H1 (cell line): ENCODE measurements at regions not wholly inside any gene's neighbourhood (a gene's known extent, or its start where the extent isn't known, plus 50 kb on each side); places are given as distances from the start of the nearest gene placed in this dataset.

ENCODE experiments used
- CTCF ChIA-PET: fragments of 300-600 bp; sonication (Branson Sonifier 250); formaldehyde crosslinking; loops from one replicate; lab custom pipeline; 2021; ENCODE audit not compliant: partially characterized antibody; lab: Charles Lee
- POLR2A ChIA-PET: fragments of 300-600 bp; sonication (Branson Sonifier 250); formaldehyde crosslinking; loops from one replicate; lab custom pipeline; 2021; ENCODE audit warnings: inconsistent platforms; ENCODE audit not compliant: partially characterized antibody; lab: Charles Lee
- DNase-seq, 2 experiments: peaks; one replicate each; pipeline versions ENCODE4 v3.0.0 to v3.0.0-alpha.2; 2010 to 2022; ENCODE audit warnings: low spot score in 2 of 2, low read depth in 1 of 2, mixed read lengths in 1 of 2
- FAIRE-seq: peaks from 2 replicates; lab custom pipeline; 2011; peaks lifted over from hg19 to GRCh38; lab: Jason Lieb, UNC
- H2AFZ ChIP-seq: 2 replicates; pipeline ENCODE4 v1.8.1; 2012; ENCODE audit warnings: low read length, inconsistent platforms
- H2AK5ac ChIP-seq: 2 replicates; pipeline ENCODE4 v1.6.1; 2013; ENCODE audit warnings: low read depth, low read length
- H2BK120ac ChIP-seq: replicated peaks from 2 replicates; pipeline ENCODE3; 2013; ENCODE audit warnings: low read depth, low read length, inconsistent platforms
- H2BK12ac ChIP-seq: 2 replicates; pipeline ENCODE4 v1.6.1; 2013; ENCODE audit warnings: low read depth, low read length
- H2BK15ac ChIP-seq: 2 replicates; pipeline ENCODE4 v1.6.1; 2013; ENCODE audit warnings: low read length
- H2BK20ac ChIP-seq: 2 replicates; pipeline ENCODE4 v1.6.1; 2013; ENCODE audit warnings: low read length
- H2BK5ac ChIP-seq: 2 replicates; pipeline ENCODE4 v1.6.1; 2013; ENCODE audit warnings: low read depth, low read length
- H3K14ac ChIP-seq: 2 replicates; pipeline ENCODE4 v1.6.1; 2013; ENCODE audit warnings: inconsistent platforms; ENCODE audit not compliant: insufficient read length
- H3K18ac ChIP-seq: 2 replicates; pipeline ENCODE4 v1.6.1; 2013; ENCODE audit warnings: low read length; ENCODE audit errors: extremely low read depth
- H3K23ac ChIP-seq: 2 replicates; pipeline ENCODE4 v1.6.1; 2013; ENCODE audit warnings: inconsistent platforms; ENCODE audit not compliant: insufficient read length
- H3K23me2 ChIP-seq: 2 replicates; pipeline ENCODE4 v1.6.1; 2013; ENCODE audit warnings: low read depth, low read length
- H3K27ac ChIP-seq: 2 replicates; pipeline ENCODE4 v1.6.1; 2011; ENCODE audit warnings: low read depth, low read length, inconsistent platforms
- H3K27me3 ChIP-seq, 4 experiments: replicated peaks in 1 of 4; 1 replicate in 1 of 4; 2 replicates in 3 of 4; pipeline versions ENCODE4 v1.6.1 to v1.8.1; 2011 to 2013; ENCODE audit warnings: low read length in 3 of 4, mild to moderate bottlenecking in 3 of 4, inconsistent platforms in 2 of 4, mixed read lengths in 2 of 4, moderate library complexity in 1 of 4; ENCODE audit not compliant: control insufficient read depth in 3 of 4, insufficient read depth in 3 of 4; ENCODE audit errors: extremely low read depth in 1 of 4
- H3K36me3 ChIP-seq, 4 experiments: 2 replicates each; pipeline versions ENCODE4 v1.6.1 to v1.8.1; 2011 to 2013; ENCODE audit warnings: mild to moderate bottlenecking in 4 of 4, low read length in 3 of 4, moderate library complexity in 2 of 4, control low read depth in 1 of 4, inconsistent platforms in 1 of 4; ENCODE audit not compliant: insufficient read depth in 4 of 4, control insufficient read depth in 2 of 4
- H3K4ac ChIP-seq: replicated peaks from 2 replicates; pipeline ENCODE3; 2013; ENCODE audit warnings: low read length, low read depth, mixed read lengths, inconsistent platforms; ENCODE audit not compliant: insufficient read length
- H3K4me1 ChIP-seq, 4 experiments: replicated peaks in 1 of 4; 1 replicate in 1 of 4; 2 replicates in 3 of 4; pipeline versions ENCODE4 v1.6.1 to v1.8.1; 2011 to 2013; ENCODE audit warnings: low read length in 3 of 4, inconsistent platforms in 2 of 4, mixed read lengths in 1 of 4; ENCODE audit not compliant: insufficient read depth in 4 of 4, control insufficient read depth in 3 of 4
- H3K4me2 ChIP-seq, 2 experiments: 2 replicates each; pipeline versions ENCODE4 v1.6.1 to v1.8.1; 2011 to 2013; ENCODE audit warnings: low read depth in 2 of 2, low read length in 2 of 2, control low read depth in 1 of 2, inconsistent platforms in 1 of 2, mild to moderate bottlenecking in 1 of 2; ENCODE audit not compliant: insufficient read depth in 1 of 2
- H3K4me3 ChIP-seq, 4 experiments: fragments of 200-600, 300-600 bp in 1 of 4; sonication (generic), shearing (Covaris generic), sonication (Bioruptor Twin) in 1 of 4; 2 replicates each; pipeline versions ENCODE4 v1.5.1 to v1.8.1; 2011 to 2016; ENCODE audit warnings: low read length in 4 of 4, low read depth in 3 of 4, control low read depth in 2 of 4, inconsistent platforms in 2 of 4, mild to moderate bottlenecking in 2 of 4, mixed read lengths in 1 of 4, moderate library complexity in 1 of 4; ENCODE audit not compliant: insufficient read depth in 2 of 4; ENCODE audit errors: extremely low read depth in 1 of 4
- H3K56ac ChIP-seq: replicated peaks from 2 replicates; pipeline ENCODE3; 2013; ENCODE audit warnings: low read depth, mild to moderate bottlenecking, mixed read lengths, low read length, inconsistent platforms; ENCODE audit not compliant: insufficient read length
- H3K79me1 ChIP-seq: 2 replicates; pipeline ENCODE4 v1.6.1; 2013; ENCODE audit warnings: low read depth, low read length, control low read depth
- H3K79me2 ChIP-seq, 2 experiments: 2 replicates each; pipeline versions ENCODE4 v1.6.1 to v1.8.1; 2012 to 2013; ENCODE audit warnings: low read length in 2 of 2, mild to moderate bottlenecking in 2 of 2, inconsistent platforms in 1 of 2; ENCODE audit not compliant: insufficient read depth in 2 of 2, control insufficient read depth in 1 of 2
- H3K9ac ChIP-seq, 4 experiments: replicated peaks in 1 of 4; 1 replicate in 1 of 4; 2 replicates in 3 of 4; pipeline versions ENCODE4 v1.6.1 to v1.8.1; 2011 to 2013; ENCODE audit warnings: low read depth in 3 of 4, low read length in 3 of 4, control low read depth in 2 of 4, mild to moderate bottlenecking in 2 of 4, moderate library complexity in 2 of 4, inconsistent platforms in 1 of 4; ENCODE audit errors: extremely low read depth in 1 of 4
- H3K9me3 ChIP-seq, 2 experiments: 2 replicates each; pipeline versions ENCODE4 v1.6.1 to v1.8.1; 2012 to 2013; ENCODE audit warnings: mild to moderate bottlenecking in 2 of 2, moderate library complexity in 2 of 2, control low read depth in 1 of 2, inconsistent platforms in 1 of 2, low read depth in 1 of 2, low read length in 1 of 2, mixed read lengths in 1 of 2; ENCODE audit not compliant: insufficient read depth in 2 of 2
- H4K20me1 ChIP-seq, 2 experiments: replicated peaks in 1 of 2; 2 replicates each; pipeline versions ENCODE3 to v1.8.1; 2011 to 2013; ENCODE audit warnings: inconsistent platforms in 2 of 2, low read length in 2 of 2, mild to moderate bottlenecking in 1 of 2; ENCODE audit not compliant: insufficient read depth in 2 of 2, control insufficient read depth in 1 of 2
- H4K5ac ChIP-seq: 2 replicates; pipeline ENCODE4 v1.6.1; 2013; ENCODE audit warnings: low read length, low read depth, mixed read lengths, inconsistent platforms; ENCODE audit not compliant: insufficient read length
- H4K8ac ChIP-seq: 2 replicates; pipeline ENCODE4 v1.8.0; 2013; ENCODE audit warnings: mild to moderate bottlenecking, moderate library complexity, low read length, inconsistent platforms; ENCODE audit not compliant: insufficient read depth; ENCODE audit errors: extremely low read depth
- H4K91ac ChIP-seq: replicated peaks from 2 replicates; pipeline ENCODE3; 2013; ENCODE audit warnings: low read length, mixed read lengths, inconsistent platforms; ENCODE audit not compliant: insufficient read length
- ASH2L ChIP-seq: fragments of 200-600, 300-600 bp; sonication (generic); IDR thresholded peaks from one replicate; pipeline ENCODE4 v1.7.1; 2017; ENCODE audit warnings: low read length
- CEBPB ChIP-seq: IDR thresholded peaks from 2 replicates; pipeline ENCODE4 v1.6.1; 2012; ENCODE audit warnings: low read depth, low read length
- GTF2F1 ChIP-seq: IDR thresholded peaks from 2 replicates; pipeline ENCODE4 v1.6.1; 2012; ENCODE audit warnings: low read depth, low read length, improper control_type of control experiment, borderline replicate concordance
- KDM1A ChIP-seq: fragments of 200-600, 300-600 bp; sonication (generic); IDR thresholded peaks from 2 replicates; pipeline ENCODE4 v1.7.1; 2016; ENCODE audit warnings: mild to moderate bottlenecking, low read length, borderline replicate concordance
- KDM4A ChIP-seq: IDR thresholded peaks from one replicate; pipeline ENCODE4 v1.7.1; 2012; ENCODE audit warnings: low read depth, mild to moderate bottlenecking, moderate library complexity, low read length, inconsistent platforms; ENCODE audit not compliant: severe bottlenecking
- NRF1 ChIP-seq: IDR thresholded peaks from 2 replicates; pipeline ENCODE4 v1.6.1; 2011; ENCODE audit warnings: mild to moderate bottlenecking, low read depth, low read length, improper control_type of control experiment
- RNF2 ChIP-seq: fragments of 200-900, 300-1000 bp; sonication (generic); IDR thresholded peaks from 2 replicates; pipeline ENCODE4 v1.7.1; 2016; ENCODE audit warnings: borderline replicate concordance, low read depth, mild to moderate bottlenecking, antibody characterized with exemption, low read length; ENCODE audit not compliant: poor library complexity, severe bottlenecking; ENCODE audit errors: missing control alignments
- TBP ChIP-seq: IDR thresholded peaks from 2 replicates; pipeline ENCODE4 v1.6.1; 2011; ENCODE audit warnings: low read depth, low read length, improper control_type of control experiment
- TEAD4 ChIP-seq: IDR thresholded peaks from 2 replicates; pipeline ENCODE4 v1.6.1; 2012; ENCODE audit warnings: low read depth, low read length, inconsistent platforms, mixed read lengths
- WGBS, 2 experiments: shearing (Covaris generic) in 1 of 2; methylation state at CpG; one replicate each; pipeline versions ENCODE4 v1.1.6 to v1.1.7; 2013 to 2015; ENCODE audit warnings: low lambda C conversion rate in 2 of 2, mixed read lengths in 2 of 2, inconsistent platforms in 1 of 2, low coverage in 1 of 2, missing lambda C conversion rate in 1 of 2; ENCODE audit not compliant: insufficient replicate concordance in 2 of 2, insufficient coverage in 1 of 2, insufficient read length in 1 of 2; ENCODE audit errors: extremely low coverage in 1 of 2, missing lambda C conversion rate in 1 of 2; 5-methylcytosine and 5-hydroxymethylcytosine counted together
- TF ChIP-seq, protein P1 (sequence below), 3 experiments: IDR thresholded peaks; 1 replicate in 2 of 3; 2 replicates in 1 of 3; pipeline versions ENCODE4 v1.5.1 to v1.6.1; 2011; ENCODE audit warnings: low read length in 3 of 3, mild to moderate bottlenecking in 3 of 3, inconsistent platforms in 2 of 3, low read depth in 1 of 3, moderate library complexity in 1 of 3; ENCODE audit not compliant: insufficient read depth in 1 of 3; ENCODE audit errors: control extremely low read depth in 1 of 3
- TF ChIP-seq, protein P2 (sequence below): IDR thresholded peaks from 2 replicates; pipeline ENCODE4 v1.6.1; 2011; ENCODE audit warnings: low read length, improper control_type of control experiment

DNA sequence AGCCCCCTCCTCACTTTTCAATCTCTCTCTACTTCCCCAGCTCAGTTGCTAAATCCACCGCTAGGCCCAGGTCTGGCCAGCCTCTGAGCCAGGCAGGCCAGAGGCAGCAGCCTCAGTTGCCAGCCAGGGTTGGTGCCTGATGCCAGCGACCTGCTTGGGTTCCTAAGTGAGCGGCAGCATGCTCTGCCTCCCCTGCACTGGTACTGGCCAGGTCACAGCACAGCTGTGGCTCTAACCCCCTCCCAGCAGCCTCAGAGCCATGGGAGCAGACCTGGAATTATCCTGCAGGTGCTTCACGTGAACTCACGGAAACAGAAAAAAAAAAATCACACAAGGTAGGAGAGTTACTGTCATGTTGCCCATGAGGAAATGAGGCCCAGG, 82.5 kb upstream of the ATF3 start:
- H3K14ac ChIP-seq = no peak overlapping the region
- H3K4me2 ChIP-seq = no peak overlapping the region
- H2AK5ac ChIP-seq = no peak overlapping the region
- no peak overlapping the region for H3K4ac ChIP-seq
- H2BK120ac ChIP-seq = no peak overlapping the region
- H2AFZ ChIP-seq = no peak overlapping the region
- no peak overlapping the region for H4K91ac ChIP-seq
- H3K36me3 ChIP-seq = no peaks in the 10 kb centered on the region
- POLR2A ChIA-PET = interaction anchor here (1.0 kb wide), 1 partner anchor 82 kb away, joined by 3 read pairs; no protein-coding TSS in a partner anchor
- H2BK20ac ChIP-seq = no peak overlapping the region
- H3K9ac ChIP-seq = no peak overlapping the region
- WGBS, 2 experiments = 80% methylated on average over 5 of the region's 5 CpGs; no CpG with 5 or more reads in 1 of the 2 experiments
- H4K20me1 ChIP-seq = no peaks in the 10 kb centered on the region
- H3K79me2 ChIP-seq = no peaks in the 10 kb centered on the region
- H3K27me3 ChIP-seq = no peaks in the 10 kb centered on the region
- H3K4me1 ChIP-seq = no peaks in the 10 kb centered on the region
- H3K18ac ChIP-seq = no peak overlapping the region
- CTCF ChIA-PET = interaction anchor here (0.8 to 1.1 kb wide), 3 partner anchors 48 to 69 kb away, joined by 4 to 5 read pairs (median 5); no protein-coding TSS in a partner anchor
- no peaks in the 10 kb centered on the region for H3K9me3 ChIP-seq
- no peak overlapping the region for H3K27ac ChIP-seq
- no peak for DNase-seq
- no peaks in the 10 kb centered on the region for H3K79me1 ChIP-seq
- no peak overlapping the region for H3K56ac ChIP-seq
- FAIRE-seq = no peak
- H3K4me3 ChIP-seq = no peak overlapping the region
- H2BK12ac ChIP-seq = no peak overlapping the region
- no peak overlapping the region for H3K23ac ChIP-seq
- no peak overlapping the region for H4K5ac ChIP-seq
- no peaks in the 10 kb centered on the region for H3K23me2 ChIP-seq
- no peak overlapping the region for H2BK15ac ChIP-seq
- H4K8ac ChIP-seq = peak overlapping the region; percentile 28; the same call in 1 of the 2 replicates
- no peak overlapping the region for H2BK5ac ChIP-seq
- no peak for TF ChIP-seq TBP
- no peak for TF ChIP-seq RNF2
- TF ChIP-seq KDM1A = no peak
- no peak for TF ChIP-seq CEBPB
- TF ChIP-seq TEAD4 = no peak
- no peak for TF ChIP-seq KDM4A
- no peak for TF ChIP-seq NRF1
- TF ChIP-seq, protein P1, sequence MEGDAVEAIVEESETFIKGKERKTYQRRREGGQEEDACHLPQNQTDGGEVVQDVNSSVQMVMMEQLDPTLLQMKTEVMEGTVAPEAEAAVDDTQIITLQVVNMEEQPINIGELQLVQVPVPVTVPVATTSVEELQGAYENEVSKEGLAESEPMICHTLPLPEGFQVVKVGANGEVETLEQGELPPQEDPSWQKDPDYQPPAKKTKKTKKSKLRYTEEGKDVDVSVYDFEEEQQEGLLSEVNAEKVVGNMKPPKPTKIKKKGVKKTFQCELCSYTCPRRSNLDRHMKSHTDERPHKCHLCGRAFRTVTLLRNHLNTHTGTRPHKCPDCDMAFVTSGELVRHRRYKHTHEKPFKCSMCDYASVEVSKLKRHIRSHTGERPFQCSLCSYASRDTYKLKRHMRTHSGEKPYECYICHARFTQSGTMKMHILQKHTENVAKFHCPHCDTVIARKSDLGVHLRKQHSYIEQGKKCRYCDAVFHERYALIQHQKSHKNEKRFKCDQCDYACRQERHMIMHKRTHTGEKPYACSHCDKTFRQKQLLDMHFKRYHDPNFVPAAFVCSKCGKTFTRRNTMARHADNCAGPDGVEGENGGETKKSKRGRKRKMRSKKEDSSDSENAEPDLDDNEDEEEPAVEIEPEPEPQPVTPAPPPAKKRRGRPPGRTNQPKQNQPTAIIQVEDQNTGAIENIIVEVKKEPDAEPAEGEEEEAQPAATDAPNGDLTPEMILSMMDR (IDR thresholded peaks at IDR 0.05; ENCODE audit: control extremely low read depth in 1 of 3, insufficient read depth in 1 of 3, low read depth in 1 of 3, low read length in 3 of 3) = no peak
- TF ChIP-seq, protein P2, sequence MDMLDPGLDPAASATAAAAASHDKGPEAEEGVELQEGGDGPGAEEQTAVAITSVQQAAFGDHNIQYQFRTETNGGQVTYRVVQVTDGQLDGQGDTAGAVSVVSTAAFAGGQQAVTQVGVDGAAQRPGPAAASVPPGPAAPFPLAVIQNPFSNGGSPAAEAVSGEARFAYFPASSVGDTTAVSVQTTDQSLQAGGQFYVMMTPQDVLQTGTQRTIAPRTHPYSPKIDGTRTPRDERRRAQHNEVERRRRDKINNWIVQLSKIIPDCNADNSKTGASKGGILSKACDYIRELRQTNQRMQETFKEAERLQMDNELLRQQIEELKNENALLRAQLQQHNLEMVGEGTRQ = no peak
- no peak for TF ChIP-seq ASH2L
- no peak for TF ChIP-seq GTF2F1
